Inflammatory macrophage (primary cell): ENCODE measurements at regions not wholly inside any gene's neighbourhood (a gene's known extent, or its start where the extent isn't known, plus 50 kb on each side); places are given as distances from the start of the nearest gene placed in this dataset.
"Not testable (repeated sequence)": the region's sequence is repeated elsewhere in the genome, so short reads cannot be mapped to it uniquely, and the experiment has no call there.

Source experiments
- DNase-seq, 2 donors: peaks; one replicate each; pipeline ENCODE4 v3.0.0-alpha.2; 2020 to 2022

- no peak for DNase-seq
Measured at GRCh38 chr3:35439663-35440062, 199.7 kb upstream of the ARPP21 start.

GRCh38 chr3:35440826-35441225, 198.5 kb upstream of the ARPP21 start:
- DNase-seq, result no peak

GRCh38 chr3:35446896-35447295, 192.4 kb upstream of the ARPP21 start:
- DNase-seq, result no peak

- DNase-seq, result no peak
Measured at GRCh38 chr3:35448121-35448520, 191.2 kb upstream of the ARPP21 start.

GRCh38 chr3:35448681-35449080, 190.6 kb upstream of the ARPP21 start:
- no peak for DNase-seq

- not testable (repeated sequence) for DNase-seq
Measured at GRCh38 chr3:35454819-35455218, 184.5 kb upstream of the ARPP21 start.

- no peak for DNase-seq
Measured at GRCh38 chr3:35473956-35474355, 165.4 kb upstream of the ARPP21 start.

- not testable (repeated sequence) for DNase-seq
Measured at GRCh38 chr3:35482566-35482965, 156.8 kb upstream of the ARPP21 start.

GRCh38 chr3:35483131-35483530, 156.2 kb upstream of the ARPP21 start:
- no peak for DNase-seq

- no peak for DNase-seq
Measured at GRCh38 chr3:35484929-35485530, 154.3 kb upstream of the ARPP21 start.

GRCh38 chr3:35486295-35486694, 153.0 kb upstream of the ARPP21 start:
- DNase-seq, result no peak

- DNase-seq, result no peak
Measured at GRCh38 chr3:35487376-35487775, 151.9 kb upstream of the ARPP21 start.

GRCh38 chr3:35488526-35488925, 150.8 kb upstream of the ARPP21 start:
- DNase-seq, result no peak

- no peak for DNase-seq
Measured at GRCh38 chr3:35492841-35493240, 146.5 kb upstream of the ARPP21 start.

GRCh38 chr3:35498506-35499210, 140.7 kb upstream of the ARPP21 start:
- no peak for DNase-seq

- DNase-seq, result no peak
Measured at GRCh38 chr3:35500641-35501350, 138.5 kb upstream of the ARPP21 start.

GRCh38 chr3:35502699-35503098, 136.6 kb upstream of the ARPP21 start:
- no peak for DNase-seq

GRCh38 chr3:35505181-35505580, 134.1 kb upstream of the ARPP21 start:
- no peak for DNase-seq

GRCh38 chr3:35505772-35506171, 133.6 kb upstream of the ARPP21 start:
- no peak for DNase-seq

GRCh38 chr3:35519936-35520335, 119.4 kb upstream of the ARPP21 start:
- DNase-seq, result no peak

- no peak for DNase-seq
Measured at GRCh38 chr3:35521196-35521595, 118.1 kb upstream of the ARPP21 start.

GRCh38 chr3:35522450-35522849, 116.9 kb upstream of the ARPP21 start:
- DNase-seq, result no peak

- DNase-seq, result no peak
Measured at GRCh38 chr3:35523074-35523473, 116.3 kb upstream of the ARPP21 start.

- DNase-seq, result no peak
Measured at GRCh38 chr3:35523838-35524237, 115.5 kb upstream of the ARPP21 start.
